Fibroblast of lung (primary cell): ENCODE measurements at regions not wholly inside any gene's neighbourhood (a gene's known extent, or its start where the extent isn't known, plus 50 kb on each side); places are given as distances from the start of the nearest gene placed in this dataset.

ENCODE experiments used
- DNase-seq, 2 donors: peaks; one replicate each; pipeline versions ENCODE4 v3.0.0 to v3.0.0-alpha.2; 2010; ENCODE audit warnings: low read depth in 2 of 2
- H2AFZ ChIP-seq: 2 replicates; pipeline ENCODE4 v1.5.1; 2012; ENCODE audit warnings: low read length, control low read depth, inconsistent platforms
- H3K27ac ChIP-seq: 2 replicates; pipeline ENCODE4 v1.5.1; 2011; ENCODE audit warnings: low read length, control low read depth; ENCODE audit not compliant: insufficient read depth
- H3K27me3 ChIP-seq: 2 replicates; pipeline ENCODE4 v1.5.1; 2011; ENCODE audit warnings: mild to moderate bottlenecking, low read length; ENCODE audit not compliant: control insufficient read depth, insufficient read depth
- H3K36me3 ChIP-seq: 2 replicates; pipeline ENCODE4 v1.5.1; 2011; ENCODE audit warnings: low read length; ENCODE audit not compliant: control insufficient read depth, insufficient read depth
- H3K4me1 ChIP-seq: 2 replicates; pipeline ENCODE4 v1.5.1; 2011; ENCODE audit warnings: low read length; ENCODE audit not compliant: control insufficient read depth, insufficient read depth; ENCODE audit errors: extremely low read depth
- H3K4me2 ChIP-seq: 2 replicates; pipeline ENCODE4 v1.5.1; 2011; ENCODE audit warnings: low read length, control low read depth; ENCODE audit not compliant: insufficient read depth; ENCODE audit errors: extremely low read depth
- H3K4me3 ChIP-seq, 4 experiments: fragments of 200-600 bp in 1 of 4; sonication (generic) in 1 of 4; replicated peaks in 1 of 4; 2 replicates each; pipeline ENCODE4 v1.5.1; 2011 to 2016; ENCODE audit warnings: low read length in 4 of 4, low read depth in 3 of 4, mild to moderate bottlenecking in 3 of 4, control low read depth in 2 of 4, inconsistent platforms in 1 of 4, mixed read lengths in 1 of 4; ENCODE audit not compliant: insufficient read depth in 1 of 4; ENCODE audit errors: control extremely low read depth in 1 of 4
- H3K79me2 ChIP-seq: 2 replicates; pipeline ENCODE4 v1.5.1; 2012; ENCODE audit warnings: mild to moderate bottlenecking, low read length, inconsistent platforms; ENCODE audit not compliant: control insufficient read depth, insufficient read depth
- H3K9ac ChIP-seq: 2 replicates; pipeline ENCODE4 v1.5.1; 2011; ENCODE audit warnings: mild to moderate bottlenecking, low read length, control low read depth; ENCODE audit not compliant: insufficient read depth
- H3K9me3 ChIP-seq: 2 replicates; pipeline ENCODE4 v1.5.1; 2012; ENCODE audit warnings: low read depth, low read length; ENCODE audit not compliant: control insufficient read depth, insufficient read depth
- H4K20me1 ChIP-seq: 2 replicates; pipeline ENCODE4 v1.5.1; 2011; ENCODE audit warnings: low read length; ENCODE audit not compliant: control insufficient read depth, insufficient read depth; ENCODE audit errors: extremely low read depth
- CTCF ChIP-seq, 2 donors: IDR thresholded peaks in 1 of 2; conservative IDR thresholded peaks in 1 of 2; 1 replicate in 1 of 2; 2 replicates in 1 of 2; pipeline ENCODE4 v1.5.1; 2011 to 2012; ENCODE audit warnings: low read length in 2 of 2, control low read depth in 1 of 2, inconsistent platforms in 1 of 2, low read depth in 1 of 2, mild to moderate bottlenecking in 1 of 2
- EZH2 ChIP-seq: IDR thresholded peaks from 2 replicates; pipeline ENCODE4 v1.5.1; 2012; ENCODE audit warnings: low read length, control low read depth, mild to moderate bottlenecking; ENCODE audit errors: missing control alignments

GRCh38 chr11:111166598-111166997 lies 78.9 kb upstream of the POU2AF2 start:
- DNase-seq: no peak

GRCh38 chr11:111162305-111162704 lies 83.2 kb upstream of the POU2AF2 start:
- Histone ChIP-seq H3K4me1 (no peaks in the 10 kb centered on the region), H3K27ac (no peak overlapping the region), H2AFZ (no peak overlapping the region), H3K4me3 (no peak overlapping the region), H3K79me2 (no peaks in the 10 kb centered on the region), H3K9ac (no peak overlapping the region), H3K4me2 (no peak overlapping the region), H3K27me3 (no peaks in the 10 kb centered on the region), H3K36me3 (no peaks in the 10 kb centered on the region), H4K20me1 (no peaks in the 10 kb centered on the region), H3K9me3 (no peaks in the 10 kb centered on the region)
- TF ChIP-seq CTCF (conservative IDR thresholded peaks at IDR 0.05 in 1 of 2, IDR thresholded peaks at IDR 0.05 in 1 of 2; ENCODE audit: low read depth in 1 of 2, low read length in 2 of 2): no peak
- no peak for TF ChIP-seq EZH2
- DNase-seq: peak in 1 of 2 donors; percentile 52

More at GRCh38 chr11:111166598-111166997, 78.9 kb upstream of the POU2AF2 start:
- no peaks in the 10 kb centered on the region for H4K20me1 ChIP-seq
- no peak overlapping the region for H3K4me2 ChIP-seq
- H3K27me3 ChIP-seq: no peaks in the 10 kb centered on the region
- no peak overlapping the region for H3K4me3 ChIP-seq
- TF ChIP-seq EZH2: no peak
- no peak for TF ChIP-seq CTCF (conservative IDR thresholded peaks at IDR 0.05 in 1 of 2, IDR thresholded peaks at IDR 0.05 in 1 of 2; ENCODE audit: low read depth in 1 of 2, low read length in 2 of 2)
- H2AFZ ChIP-seq: no peak overlapping the region
- H3K36me3 ChIP-seq: no peaks in the 10 kb centered on the region
- no peak overlapping the region for H3K9ac ChIP-seq
- no peaks in the 10 kb centered on the region for H3K9me3 ChIP-seq
- H3K4me1 ChIP-seq: no peaks in the 10 kb centered on the region
- no peaks in the 10 kb centered on the region for H3K79me2 ChIP-seq
- H3K27ac ChIP-seq: no peak overlapping the region

- Histone ChIP-seq H4K20me1 (no peaks in the 10 kb centered on the region), H3K27ac (no peak overlapping the region), H3K79me2 (no peaks in the 10 kb centered on the region), H2AFZ (no peak overlapping the region), H3K9me3 (no peaks in the 10 kb centered on the region), H3K9ac (no peak overlapping the region), H3K36me3 (no peaks in the 10 kb centered on the region), H3K4me1 (no peaks in the 10 kb centered on the region), H3K4me3 (no peak overlapping the region), H3K27me3 (no peaks in the 10 kb centered on the region), H3K4me2 (no peak overlapping the region)
- TF ChIP-seq CTCF (conservative IDR thresholded peaks at IDR 0.05 in 1 of 2, IDR thresholded peaks at IDR 0.05 in 1 of 2; ENCODE audit: low read depth in 1 of 2, low read length in 2 of 2) (no peak), EZH2 (no peak)
- no peak for DNase-seq
Observed at GRCh38 chr11:111157571-111157970, 88.0 kb upstream of the POU2AF2 start.
